ENCODE measurements at regions not wholly inside any gene's neighbourhood (a gene's known extent, or its start where the extent isn't known, plus 50 kb on each side); places are given as distances from the start of the nearest gene placed in this dataset.

GRCh38 chr22:49710746-49711145, 116.9 kb downstream of the BRD1 start:
- FAIRE-seq (no peak), DNase-seq (ENCODE audit: insufficient read length, low spot score) (no peak)
- TF ChIP-seq POLR2AphosphoS5 (IDR thresholded peaks at IDR 0.05; ENCODE audit: low read depth, low read length) (no peak), POU2F2 (IDR thresholded peaks at IDR 0.05; ENCODE audit: low read depth, low read length) (no peak), PAX5 (IDR thresholded peaks at IDR 0.05; ENCODE audit: insufficient read depth, low read length, severe bottlenecking) (no peak), POLR2A (IDR thresholded peaks at IDR 0.05; ENCODE audit: low read depth, low read length) (no peak), SPI1 (IDR thresholded peaks at IDR 0.05; ENCODE audit: low read depth, low read length) (no peak), TAF1 (IDR thresholded peaks at IDR 0.05; ENCODE audit: low read depth, low read length) (no peak)

- DNase-seq (ENCODE audit: insufficient read length, low spot score) (no peak), FAIRE-seq (no peak)
- TF ChIP-seq POU2F2 (IDR thresholded peaks at IDR 0.05; ENCODE audit: low read depth, low read length) (no peak), POLR2AphosphoS5 (IDR thresholded peaks at IDR 0.05; ENCODE audit: low read depth, low read length) (no peak), TAF1 (IDR thresholded peaks at IDR 0.05; ENCODE audit: low read depth, low read length) (no peak)
Observed at GRCh38 chr22:49709464-49709863, 118.2 kb downstream of the BRD1 start.

- no peak for TF ChIP-seq SPI1 (IDR thresholded peaks at IDR 0.05; ENCODE audit: low read depth, low read length)
- TF ChIP-seq POLR2AphosphoS5 (IDR thresholded peaks at IDR 0.05; ENCODE audit: low read depth, low read length), result no peak
- no peak for TF ChIP-seq PAX5 (IDR thresholded peaks at IDR 0.05; ENCODE audit: insufficient read depth, low read length, severe bottlenecking)
- FAIRE-seq (no peak), DNase-seq (ENCODE audit: insufficient read length, low spot score) (no peak)
Observed at GRCh38 chr22:49705972-49706352, 121.7 kb downstream of the BRD1 start.

- FAIRE-seq, result no peak
- no peak for DNase-seq (ENCODE audit: insufficient read length, low spot score)
- TF ChIP-seq PAX5 (IDR thresholded peaks at IDR 0.05; ENCODE audit: insufficient read depth, low read length, severe bottlenecking) (no peak), POLR2AphosphoS5 (IDR thresholded peaks at IDR 0.05; ENCODE audit: low read depth, low read length) (no peak), POU2F2 (IDR thresholded peaks at IDR 0.05; ENCODE audit: low read depth, low read length) (no peak), POLR2A (IDR thresholded peaks at IDR 0.05; ENCODE audit: low read depth, low read length) (no peak), SPI1 (IDR thresholded peaks at IDR 0.05; ENCODE audit: low read depth, low read length) (no peak), TAF1 (IDR thresholded peaks at IDR 0.05; ENCODE audit: low read depth, low read length) (no peak)
Observed at GRCh38 chr22:49705216-49705971, 122.3 kb downstream of the BRD1 start.

GRCh38 chr22:49704345-49705215, 123.1 kb downstream of the BRD1 start:
- TF ChIP-seq PAX5 (IDR thresholded peaks at IDR 0.05; ENCODE audit: insufficient read depth, low read length, severe bottlenecking), result no peak
- TF ChIP-seq POU2F2 (IDR thresholded peaks at IDR 0.05; ENCODE audit: low read depth, low read length), result no peak
- no peak for TF ChIP-seq POLR2AphosphoS5 (IDR thresholded peaks at IDR 0.05; ENCODE audit: low read depth, low read length)
- TF ChIP-seq POLR2A (IDR thresholded peaks at IDR 0.05; ENCODE audit: low read depth, low read length), result no peak
- TF ChIP-seq SPI1 (IDR thresholded peaks at IDR 0.05; ENCODE audit: low read depth, low read length), result no peak
- TF ChIP-seq TAF1 (IDR thresholded peaks at IDR 0.05; ENCODE audit: low read depth, low read length), result no peak
- no peak for DNase-seq (ENCODE audit: insufficient read length, low spot score)
- no peak for FAIRE-seq

- FAIRE-seq, result no peak
Observed at GRCh38 chr22:49703990-49704344, 123.7 kb downstream of the BRD1 start.

GRCh38 chr22:49703505-49703904, 124.2 kb downstream of the BRD1 start:
- FAIRE-seq (no peak), DNase-seq (ENCODE audit: insufficient read length, low spot score) (no peak)
- TF ChIP-seq SPI1 (IDR thresholded peaks at IDR 0.05; ENCODE audit: low read depth, low read length) (no peak), POU2F2 (IDR thresholded peaks at IDR 0.05; ENCODE audit: low read depth, low read length) (no peak), TAF1 (IDR thresholded peaks at IDR 0.05; ENCODE audit: low read depth, low read length) (no peak), PAX5 (IDR thresholded peaks at IDR 0.05; ENCODE audit: insufficient read depth, low read length, severe bottlenecking) (no peak), POLR2A (IDR thresholded peaks at IDR 0.05; ENCODE audit: low read depth, low read length) (no peak), POLR2AphosphoS5 (IDR thresholded peaks at IDR 0.05; ENCODE audit: low read depth, low read length) (no peak)

More at GRCh38 chr22:49703990-49704344, 123.7 kb downstream of the BRD1 start:
- DNase-seq (ENCODE audit: insufficient read length, low spot score), result no peak
- TF ChIP-seq POLR2AphosphoS5 (IDR thresholded peaks at IDR 0.05; ENCODE audit: low read depth, low read length) (no peak), TAF1 (IDR thresholded peaks at IDR 0.05; ENCODE audit: low read depth, low read length) (no peak)

- DNase-seq (ENCODE audit: insufficient read length, low spot score) (no peak), FAIRE-seq (no peak)
- TF ChIP-seq SPI1 (IDR thresholded peaks at IDR 0.05; ENCODE audit: low read depth, low read length) (no peak), POU2F2 (IDR thresholded peaks at IDR 0.05; ENCODE audit: low read depth, low read length) (no peak), PAX5 (IDR thresholded peaks at IDR 0.05; ENCODE audit: insufficient read depth, low read length, severe bottlenecking) (no peak), TAF1 (IDR thresholded peaks at IDR 0.05; ENCODE audit: low read depth, low read length) (no peak), POLR2A (IDR thresholded peaks at IDR 0.05; ENCODE audit: low read depth, low read length) (no peak), POLR2AphosphoS5 (IDR thresholded peaks at IDR 0.05; ENCODE audit: low read depth, low read length) (no peak)
Observed at GRCh38 chr22:49702068-49702397, 125.6 kb downstream of the BRD1 start.

- DNase-seq (ENCODE audit: insufficient read length, low spot score), result no peak
- FAIRE-seq, result peak; percentile 20
Observed at GRCh38 chr22:49701380-49702067, 126.1 kb downstream of the BRD1 start.

More at GRCh38 chr22:49701380-49702067, 126.1 kb downstream of the BRD1 start:
- TF ChIP-seq SPI1 (IDR thresholded peaks at IDR 0.05; ENCODE audit: low read depth, low read length) (no peak), POLR2AphosphoS5 (IDR thresholded peaks at IDR 0.05; ENCODE audit: low read depth, low read length) (no peak)

Measured in GM12891 (cell line).